ENCODE measurements at regions not wholly inside any gene's neighbourhood (a gene's known extent, or its start where the extent isn't known, plus 50 kb on each side); places are given as distances from the start of the nearest gene placed in this dataset.

- no peak for TF ChIP-seq CTCF (IDR thresholded peaks at IDR 0.05; ENCODE audit: insufficient read depth, low read length)
- TF ChIP-seq POLR2AphosphoS5 (IDR thresholded peaks at IDR 0.05; ENCODE audit: low read depth): no peak
These were observed 104.5 kb upstream of the FMN2 start for GRCh38 chr1:239987103-239987745.
